Stomach (tissue), 4 donors: ENCODE measurements at regions not wholly inside any gene's neighbourhood (a gene's known extent, or its start where the extent isn't known, plus 50 kb on each side); places are given as distances from the start of the nearest gene placed in this dataset.

Experiments
- CTCF ChIP-seq, 7 experiments: fragments of 450-650 bp in 4 of 7; fragments of 200-600 bp in 3 of 7; sonication (generic) in 3 of 7; IDR thresholded peaks; one replicate each; pipeline ENCODE4 v1.5.1; 2016 to 2019; ENCODE audit warnings: antibody characterized with exemption in 7 of 7, control low read depth in 2 of 7, mild to moderate bottlenecking in 1 of 7
- EP300 ChIP-seq: sonication (generic); formaldehyde crosslinking; IDR thresholded peaks from one replicate; pipeline ENCODE4 v1.6.1; 2017; ENCODE audit warnings: antibody characterized with exemption
- POLR2A ChIP-seq, 4 donors: fragments of 450-650 bp; IDR thresholded peaks; one replicate each; pipeline ENCODE4 v1.6.1; 2016; ENCODE audit warnings: antibody characterized with exemption in 4 of 4, control low read depth in 2 of 4, mild to moderate bottlenecking in 1 of 4, moderate library complexity in 1 of 4
- POLR2AphosphoS5 ChIP-seq, 3 donors: sonication (generic); formaldehyde crosslinking; IDR thresholded peaks; one replicate each; pipeline ENCODE4 v1.6.1; 2016; ENCODE audit warnings: antibody characterized with exemption in 3 of 3

DNA sequence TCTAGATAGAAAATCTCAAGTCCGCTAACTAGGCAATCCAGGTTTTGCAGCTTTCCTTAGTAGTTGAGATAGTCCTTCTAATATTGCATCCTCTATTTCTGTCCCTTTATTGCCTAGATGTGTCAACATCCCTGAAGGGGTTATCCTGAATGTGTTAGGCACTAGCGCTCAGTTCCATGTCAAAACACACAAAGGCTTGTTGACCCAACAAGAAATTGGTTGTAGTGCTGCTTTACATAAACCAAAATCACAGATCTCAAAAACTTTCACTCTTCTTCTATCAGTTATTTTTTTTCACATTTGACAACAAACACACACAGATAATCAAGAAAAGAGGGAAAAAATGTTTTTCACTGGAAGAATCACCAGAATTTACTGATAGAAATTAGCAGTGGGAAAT is 51.4 kb upstream of the SOX2 start:
- TF ChIP-seq CTCF (IDR thresholded peaks at IDR 0.05) (no peak), POLR2A (IDR thresholded peaks at IDR 0.05) (no peak), POLR2AphosphoS5 (IDR thresholded peaks at IDR 0.05) (no peak), EP300 (no peak)
